Calu3 (cell line): ENCODE measurements at regions not wholly inside any gene's neighbourhood (a gene's known extent, or its start where the extent isn't known, plus 50 kb on each side); places are given as distances from the start of the nearest gene placed in this dataset.
"Not testable (repeated sequence)": the region's sequence is repeated elsewhere in the genome, so short reads cannot be mapped to it uniquely, and the experiment has no call there.

Experiments
- BruUV-seq: library from RNA; stranded (reverse); fragments of 400-500 nt; replicated peaks from 2 replicates; lab custom pipeline; 2021; lab: Mats Ljungman, UMichigan
- CTCF ChIA-PET: fragments of 300-600 bp; sonication (Branson Sonifier 250); formaldehyde crosslinking; loops from one replicate; lab custom pipeline; 2022; ENCODE audit warnings: antibody characterized with exemption; lab: Charles Lee
- DNase-seq: peaks from one replicate; pipeline ENCODE4 v3.0.0; 2022
- H3K27ac Mint-ChIP-seq: one replicate; pipeline ENCODE4 v1.8.0; 2022; ENCODE audit warnings: mixed read lengths; ENCODE audit not compliant: unreplicated experiment
- H3K27me3 Mint-ChIP-seq: one replicate; pipeline ENCODE4 v1.8.0; 2022; ENCODE audit warnings: mixed read lengths; ENCODE audit not compliant: unreplicated experiment
- H3K36me3 Mint-ChIP-seq: one replicate; pipeline ENCODE4 v1.8.0; 2022; ENCODE audit warnings: mild to moderate bottlenecking, moderate library complexity, mixed read lengths; ENCODE audit not compliant: insufficient read depth, unreplicated experiment
- H3K4me1 Mint-ChIP-seq: one replicate; pipeline ENCODE4 v1.8.0; 2022; ENCODE audit warnings: mild to moderate bottlenecking, low read depth, mixed read lengths; ENCODE audit not compliant: unreplicated experiment
- H3K4me3 Mint-ChIP-seq: one replicate; pipeline ENCODE4 v1.8.0; 2022; ENCODE audit warnings: mild to moderate bottlenecking, low read depth, moderate library complexity, mixed read lengths; ENCODE audit not compliant: unreplicated experiment
- H3K9me3 Mint-ChIP-seq: one replicate; pipeline ENCODE4 v1.8.0; 2022; ENCODE audit warnings: low read depth, mixed read lengths; ENCODE audit not compliant: unreplicated experiment
- CTCF ChIP-seq: fragments of 200-600 bp; IDR thresholded peaks from one replicate; pipeline ENCODE4 v1.8.0; 2022; ENCODE audit warnings: antibody characterized with exemption; ENCODE audit not compliant: unreplicated experiment
- intact Hi-C: fragments of 100-400 bp; cut with micrococcal nuclease; formaldehyde crosslinking; loops from one replicate; pipeline ENCODE4 v1.10.0; 2022; ENCODE audit not compliant: unreplicated experiment

- Mint-ChIP-seq H3K27ac (no peak overlapping the region), H3K9me3 (peaks cover 7% of the 10 kb centered on the region), H3K36me3 (no peaks in the 10 kb centered on the region), H3K4me3 (no peak overlapping the region), H3K4me1 (no peaks in the 10 kb centered on the region), H3K27me3 (no peaks in the 10 kb centered on the region)
- no peak for DNase-seq
- BruUV-seq, result no TSS peak
- intact Hi-C loops, result no loop called here
- CTCF ChIA-PET, result no interaction called here
- TF ChIP-seq CTCF, result no peak
These were observed 99.4 kb upstream of the NTF3 start for GRCh38 chr12:5332551-5332950.

GRCh38 chr12:5333096-5333495 lies 98.8 kb upstream of the NTF3 start:
- Mint-ChIP-seq H3K36me3 (no peaks in the 10 kb centered on the region), H3K9me3 (peaks cover 7% of the 10 kb centered on the region), H3K4me3 (no peak overlapping the region), H3K4me1 (no peaks in the 10 kb centered on the region), H3K27me3 (no peaks in the 10 kb centered on the region), H3K27ac (no peak overlapping the region)
- intact Hi-C loops, result no loop called here
- DNase-seq, result no peak
- no peak for TF ChIP-seq CTCF
- CTCF ChIA-PET, result no interaction called here
- BruUV-seq, result no TSS peak

GRCh38 chr12:5335069-5335468 lies 96.8 kb upstream of the NTF3 start:
- Mint-ChIP-seq H3K27me3 (no peaks in the 10 kb centered on the region), H3K4me3 (no peak overlapping the region), H3K9me3 (peaks cover 11% of the 10 kb centered on the region), H3K27ac (no peak overlapping the region), H3K4me1 (no peaks in the 10 kb centered on the region), H3K36me3 (no peaks in the 10 kb centered on the region)
- DNase-seq, result no peak
- CTCF ChIA-PET, result no interaction called here
- BruUV-seq, result no TSS peak
- no peak for TF ChIP-seq CTCF
- intact Hi-C loops, result no loop called here

- intact Hi-C loops, H3K27me3 Mint-ChIP-seq, H3K4me1 Mint-ChIP-seq, H3K4me3 Mint-ChIP-seq, H3K36me3 Mint-ChIP-seq, H3K27ac Mint-ChIP-seq, DNase-seq, CTCF ChIA-PET, BruUV-seq: not testable (repeated sequence)
- peaks cover 17% of the 10 kb centered on the region for H3K9me3 Mint-ChIP-seq
These were observed 90.8 kb upstream of the NTF3 start for GRCh38 chr12:5341086-5341485.

GRCh38 chr12:5343711-5344110 lies 88.2 kb upstream of the NTF3 start:
- no peak for TF ChIP-seq CTCF
- no TSS peak for BruUV-seq
- Mint-ChIP-seq H3K27ac (no peak overlapping the region), H3K4me1 (no peaks in the 10 kb centered on the region), H3K36me3 (no peaks in the 10 kb centered on the region), H3K27me3 (no peaks in the 10 kb centered on the region), H3K4me3 (no peak overlapping the region), H3K9me3 (peaks cover 26% of the 10 kb centered on the region)
- no peak for DNase-seq
- CTCF ChIA-PET, result no interaction called here
- intact Hi-C loops, result no loop called here
